MCF 10A (cell line): ENCODE measurements at regions not wholly inside any gene's neighbourhood (a gene's known extent, or its start where the extent isn't known, plus 50 kb on each side); places are given as distances from the start of the nearest gene placed in this dataset.
"Not testable (repeated sequence)": the region's sequence is repeated elsewhere in the genome, so short reads cannot be mapped to it uniquely, and the experiment has no call there.

Source experiments
- BruUV-seq: library from RNA; stranded (reverse); fragments of 400-500 nt; replicated peaks from 2 replicates; lab custom pipeline; 2021; lab: Mats Ljungman, UMichigan
- CTCF ChIA-PET: fragments of 300-600 bp; sonication (Branson Sonifier 250); formaldehyde crosslinking; extraction: SDS; loops from one replicate; lab custom pipeline; 2021; ENCODE audit warnings: antibody characterized with exemption, inconsistent platforms; lab: Yijun Ruan, JAX
- POLR2A ChIA-PET: fragments of 300-600, 350-650 bp; sonication (Branson Sonifier 250); formaldehyde crosslinking; extraction: SDS; loops from one replicate; lab custom pipeline; 2020; ENCODE audit warnings: antibody characterized with exemption, inconsistent platforms; lab: Yijun Ruan, JAX
- DNase-seq: peaks from one replicate; pipeline ENCODE4 v3.0.0-alpha.2; 2018; ENCODE audit not compliant: unreplicated experiment
- H3K27ac Mint-ChIP-seq: one replicate; pipeline ENCODE4 v1.8.0; 2022; ENCODE audit warnings: mild to moderate bottlenecking, low read depth, mixed read lengths; ENCODE audit not compliant: unreplicated experiment
- H3K27me3 Mint-ChIP-seq: one replicate; pipeline ENCODE4 v1.8.0; 2022; ENCODE audit warnings: mixed read lengths; ENCODE audit not compliant: insufficient read depth, unreplicated experiment
- H3K36me3 Mint-ChIP-seq: one replicate; pipeline ENCODE4 v1.8.0; 2022; ENCODE audit warnings: mild to moderate bottlenecking, moderate library complexity, mixed read lengths; ENCODE audit not compliant: insufficient read depth, unreplicated experiment
- H3K4me1 Mint-ChIP-seq: one replicate; pipeline ENCODE4 v1.8.0; 2022; ENCODE audit warnings: mixed read lengths; ENCODE audit not compliant: insufficient read depth, unreplicated experiment
- H3K4me3 Mint-ChIP-seq: one replicate; pipeline ENCODE4 v1.8.0; 2022; ENCODE audit warnings: mild to moderate bottlenecking, moderate library complexity, mixed read lengths; ENCODE audit not compliant: unreplicated experiment
- H3K9me3 Mint-ChIP-seq: one replicate; pipeline ENCODE4 v1.8.0; 2022; ENCODE audit warnings: mixed read lengths; ENCODE audit not compliant: unreplicated experiment
- intact Hi-C: fragments of 100-400 bp; cut with micrococcal nuclease; formaldehyde crosslinking; loops from 2 replicates; pipeline ENCODE4 v1.14.1; 2022
- TF ChIP-seq, protein P1 (sequence below): fragments of 200-600 bp; IDR thresholded peaks from one replicate; pipeline ENCODE4 v1.8.0; 2022; ENCODE audit warnings: antibody characterized with exemption, mild to moderate bottlenecking; ENCODE audit not compliant: unreplicated experiment

DNA sequence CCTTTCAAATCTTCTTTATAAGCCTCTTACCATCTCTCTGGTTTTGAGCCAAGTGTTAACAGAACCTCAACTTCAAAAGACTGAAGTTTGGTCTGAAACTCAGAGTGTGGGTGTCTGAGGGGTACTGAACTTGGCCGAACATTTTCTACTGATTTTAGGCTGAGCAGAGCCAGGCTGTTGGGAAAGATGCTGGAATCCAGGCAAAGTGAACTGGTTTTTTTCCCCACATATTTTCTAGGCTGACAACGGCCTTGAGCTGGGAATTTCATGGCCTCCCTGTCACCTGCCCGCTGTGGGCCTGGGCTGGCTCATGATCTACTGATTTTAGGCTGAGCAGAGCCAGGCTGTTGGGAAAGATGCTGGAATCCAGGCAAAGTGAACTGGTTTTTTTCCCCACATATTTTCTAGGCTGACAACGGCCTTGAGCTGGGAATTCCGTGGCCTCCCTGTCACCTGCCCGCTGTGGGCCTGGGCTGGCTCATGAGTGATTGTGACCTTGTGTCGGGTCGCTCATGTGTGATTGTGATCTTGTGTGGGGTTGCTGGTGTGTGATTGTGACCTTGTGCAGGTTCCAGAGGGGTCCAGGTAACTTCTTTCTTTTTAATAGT lies 204.4 kb downstream of the NPIPB11 start:
- Mint-ChIP-seq H3K27me3 (peaks cover 15% of the 10 kb centered on the region), H3K4me1 (peaks cover 12% of the 10 kb centered on the region), H3K27ac (peak overlapping the region; percentile 12), H3K9me3 (peaks cover 20% of the 10 kb centered on the region)
- CTCF ChIA-PET, BruUV-seq, H3K4me3 Mint-ChIP-seq, H3K36me3 Mint-ChIP-seq, intact Hi-C loops, POLR2A ChIA-PET, DNase-seq: not testable (repeated sequence)

DNA sequence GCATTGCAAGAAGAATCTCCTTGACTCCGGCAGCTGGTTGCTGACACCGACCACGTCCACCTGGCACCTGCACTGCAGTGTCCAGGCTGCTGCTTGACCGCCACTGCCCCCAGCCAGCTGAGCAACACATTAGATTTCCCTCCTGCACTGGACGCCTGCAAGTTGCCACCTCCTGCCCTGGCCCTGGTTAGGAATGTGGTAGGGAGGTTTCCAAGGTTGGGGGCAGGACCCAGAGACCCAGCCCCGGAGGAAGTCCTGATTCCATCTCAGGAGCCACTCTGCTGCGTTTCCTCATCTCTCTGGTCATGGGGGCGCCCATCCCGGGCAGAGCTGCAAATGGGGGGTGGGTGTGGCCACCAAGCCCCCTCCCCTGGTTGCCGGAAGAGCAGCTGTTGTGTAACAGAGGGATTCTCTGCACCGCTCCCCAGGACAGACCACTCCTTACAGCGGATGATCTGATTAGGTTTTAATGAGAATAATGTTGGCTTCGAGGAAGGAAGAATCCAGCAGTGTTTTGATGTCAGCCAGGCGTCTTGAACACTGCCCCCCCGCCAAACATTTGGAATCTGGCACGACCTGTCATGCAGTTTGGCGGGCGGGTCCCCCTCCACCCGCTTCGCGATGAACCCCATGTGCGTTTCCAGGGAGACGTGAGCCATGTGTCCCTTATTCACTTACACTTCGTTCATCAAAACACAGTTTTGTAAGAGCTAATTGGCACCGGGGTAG lies 205.1 kb downstream of the NPIPB11 start:
- BruUV-seq, POLR2A ChIA-PET, intact Hi-C loops, CTCF ChIA-PET, DNase-seq, H3K36me3 Mint-ChIP-seq, H3K4me3 Mint-ChIP-seq: not testable (repeated sequence)
- Mint-ChIP-seq H3K9me3 (peaks cover 17% of the 10 kb centered on the region), H3K4me1 (peaks cover 12% of the 10 kb centered on the region), H3K27me3 (peaks cover 20% of the 10 kb centered on the region), H3K27ac (peak overlapping the region; percentile 12)

DNA sequence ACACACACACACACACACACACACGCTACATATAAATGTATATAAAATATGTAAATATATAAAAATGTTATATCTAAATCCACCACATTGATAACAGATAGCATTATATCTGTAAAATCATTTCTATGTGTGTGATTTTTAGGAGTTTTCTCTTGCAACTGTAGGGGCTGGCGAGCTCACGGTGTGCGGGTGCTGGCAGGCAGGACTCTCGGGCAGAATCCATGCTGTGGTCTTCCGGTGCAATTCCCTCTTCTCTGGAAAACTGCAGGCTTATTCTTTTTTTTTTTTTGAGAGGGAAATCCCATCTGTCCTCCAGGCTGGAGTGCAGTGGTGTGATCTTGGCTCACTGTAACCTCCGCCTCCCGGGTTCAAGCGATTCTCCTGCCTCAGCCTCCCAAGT lies 205.8 kb downstream of the NPIPB11 start:
- Mint-ChIP-seq H3K27ac (peak overlapping the region; percentile 87), H3K4me3 (peak overlapping the region; percentile 64), H3K4me1 (peaks cover 12% of the 10 kb centered on the region), H3K27me3 (peaks cover 20% of the 10 kb centered on the region), H3K9me3 (peaks cover 17% of the 10 kb centered on the region)
- CTCF ChIA-PET, result interaction anchor here (0.6 kb wide), 1 partner anchor 79 kb away, joined by 3 read pairs; no protein-coding TSS in a partner anchor
- H3K36me3 Mint-ChIP-seq, POLR2A ChIA-PET, DNase-seq, BruUV-seq, intact Hi-C loops: not testable (repeated sequence)

DNA sequence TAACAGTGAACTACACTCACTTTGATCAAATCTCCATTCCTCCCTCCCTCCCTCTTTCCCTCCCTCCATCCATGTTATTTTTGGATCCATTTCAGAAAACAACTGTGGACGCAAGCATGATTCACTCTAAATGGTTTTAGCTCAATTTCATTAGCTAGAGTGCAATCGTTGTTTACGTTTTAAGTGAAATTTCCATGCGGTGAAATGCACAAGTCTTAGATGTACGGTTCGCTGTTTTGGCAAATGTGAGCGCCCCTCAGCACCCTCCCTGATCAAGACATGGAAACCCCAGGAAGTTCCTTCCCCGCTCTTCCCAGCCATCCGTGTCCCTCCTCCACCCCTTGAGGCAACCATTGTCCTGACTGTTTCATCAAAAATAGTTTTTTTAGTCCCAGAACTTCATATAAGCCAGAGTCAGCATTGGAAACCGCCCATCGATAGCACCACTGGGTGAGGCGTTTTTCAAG lies 206.3 kb downstream of the NPIPB11 start:
- peaks cover 20% of the 10 kb centered on the region for H3K27me3 Mint-ChIP-seq
- H3K27ac Mint-ChIP-seq, result peak overlapping the region; percentile 87
- CTCF ChIA-PET, result interaction anchor here (0.6 kb wide), 1 partner anchor 78 kb away, joined by 3 read pairs; no protein-coding TSS in a partner anchor
- H3K36me3 Mint-ChIP-seq, BruUV-seq, intact Hi-C loops, POLR2A ChIA-PET: not testable (repeated sequence)
- DNase-seq, result peak; percentile 73
- H3K9me3 Mint-ChIP-seq, result peaks cover 17% of the 10 kb centered on the region
- H3K4me3 Mint-ChIP-seq, result peak overlapping the region; percentile 64
- peaks cover 12% of the 10 kb centered on the region for H3K4me1 Mint-ChIP-seq

DNA sequence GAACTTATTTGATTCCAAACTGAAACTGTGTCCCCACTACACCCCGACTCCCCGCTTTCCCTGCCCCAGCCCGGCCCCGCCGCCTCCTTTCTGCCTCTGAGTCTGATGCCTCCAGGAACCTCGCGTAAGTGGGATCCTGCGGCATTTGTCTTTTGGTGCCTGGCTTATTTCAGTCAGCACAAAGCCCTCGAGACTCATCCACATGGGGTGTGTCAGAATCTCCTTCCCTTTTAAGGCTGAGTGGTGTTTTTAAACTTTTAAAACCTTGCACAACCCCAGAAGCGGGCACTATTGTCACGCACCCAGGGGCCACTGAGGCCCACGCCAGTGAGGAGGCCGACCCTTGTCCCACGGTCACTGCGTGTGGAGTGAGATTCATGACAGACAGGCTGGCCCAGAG lies 206.9 kb downstream of the NPIPB11 start:
- Mint-ChIP-seq H3K27me3 (peaks cover 20% of the 10 kb centered on the region), H3K27ac (peak overlapping the region; percentile 87), H3K4me1 (peaks cover 11% of the 10 kb centered on the region), H3K9me3 (peaks cover 17% of the 10 kb centered on the region)
- H3K36me3 Mint-ChIP-seq, DNase-seq, intact Hi-C loops, POLR2A ChIA-PET, BruUV-seq, CTCF ChIA-PET, H3K4me3 Mint-ChIP-seq: not testable (repeated sequence)

DNA sequence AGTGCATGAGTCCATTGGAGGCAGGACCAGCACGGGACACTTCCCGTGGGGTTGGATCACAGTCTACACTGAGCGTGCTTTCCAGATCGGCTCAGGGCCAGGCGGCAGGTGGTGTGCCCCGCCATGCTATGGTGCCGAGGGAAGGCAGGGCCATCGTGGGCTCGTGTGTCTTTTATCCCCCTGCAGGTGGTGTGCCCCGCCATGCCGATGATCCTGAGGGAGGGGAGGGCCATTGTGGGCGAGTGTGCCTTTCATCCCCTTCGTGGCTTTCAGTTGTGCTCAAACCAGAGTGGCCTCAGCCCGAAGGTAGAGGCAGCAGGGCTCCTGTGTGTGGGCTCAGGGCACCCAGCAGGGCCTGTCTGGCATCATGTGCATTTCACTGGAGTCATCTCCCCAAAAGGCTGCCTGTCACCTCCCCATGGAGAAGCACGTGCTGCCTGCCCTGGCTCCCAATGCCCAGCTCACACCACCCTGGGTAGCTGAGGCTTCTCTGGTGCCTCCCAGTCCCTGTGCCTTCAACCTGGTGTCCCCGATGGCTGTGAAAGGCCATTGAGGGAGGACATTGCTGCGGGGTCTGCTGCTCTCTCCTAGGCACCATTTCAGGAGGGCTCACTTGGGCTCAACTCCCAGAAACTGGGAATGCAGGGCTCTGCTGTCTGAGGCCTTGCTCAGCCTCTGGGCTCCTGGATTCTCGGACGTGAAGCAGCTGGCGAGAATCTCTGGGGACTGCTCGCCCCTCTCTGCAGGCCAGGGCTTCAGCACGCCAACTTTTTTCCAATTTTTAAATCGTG lies 207.6 kb downstream of the NPIPB11 start:
- Mint-ChIP-seq H3K4me3 (no peak overlapping the region), H3K27ac (peak overlapping the region; percentile 87), H3K27me3 (peaks cover 20% of the 10 kb centered on the region), H3K36me3 (peaks cover 5% of the 10 kb centered on the region), H3K4me1 (peaks cover 5% of the 10 kb centered on the region), H3K9me3 (peaks cover 17% of the 10 kb centered on the region)
- POLR2A ChIA-PET, result no interaction called here
- TF ChIP-seq, protein P1, sequence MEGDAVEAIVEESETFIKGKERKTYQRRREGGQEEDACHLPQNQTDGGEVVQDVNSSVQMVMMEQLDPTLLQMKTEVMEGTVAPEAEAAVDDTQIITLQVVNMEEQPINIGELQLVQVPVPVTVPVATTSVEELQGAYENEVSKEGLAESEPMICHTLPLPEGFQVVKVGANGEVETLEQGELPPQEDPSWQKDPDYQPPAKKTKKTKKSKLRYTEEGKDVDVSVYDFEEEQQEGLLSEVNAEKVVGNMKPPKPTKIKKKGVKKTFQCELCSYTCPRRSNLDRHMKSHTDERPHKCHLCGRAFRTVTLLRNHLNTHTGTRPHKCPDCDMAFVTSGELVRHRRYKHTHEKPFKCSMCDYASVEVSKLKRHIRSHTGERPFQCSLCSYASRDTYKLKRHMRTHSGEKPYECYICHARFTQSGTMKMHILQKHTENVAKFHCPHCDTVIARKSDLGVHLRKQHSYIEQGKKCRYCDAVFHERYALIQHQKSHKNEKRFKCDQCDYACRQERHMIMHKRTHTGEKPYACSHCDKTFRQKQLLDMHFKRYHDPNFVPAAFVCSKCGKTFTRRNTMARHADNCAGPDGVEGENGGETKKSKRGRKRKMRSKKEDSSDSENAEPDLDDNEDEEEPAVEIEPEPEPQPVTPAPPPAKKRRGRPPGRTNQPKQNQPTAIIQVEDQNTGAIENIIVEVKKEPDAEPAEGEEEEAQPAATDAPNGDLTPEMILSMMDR, result no peak
- intact Hi-C loops, result no loop called here
- CTCF ChIA-PET, result no interaction called here
- DNase-seq, result no peak
- no TSS peak for BruUV-seq
